ENCODE measurements at regions not wholly inside any gene's neighbourhood (a gene's known extent, or its start where the extent isn't known, plus 50 kb on each side); places are given as distances from the start of the nearest gene placed in this dataset.
"Not testable (repeated sequence)": the region's sequence is repeated elsewhere in the genome, so short reads cannot be mapped to it uniquely, and the experiment has no call there.

DNA sequence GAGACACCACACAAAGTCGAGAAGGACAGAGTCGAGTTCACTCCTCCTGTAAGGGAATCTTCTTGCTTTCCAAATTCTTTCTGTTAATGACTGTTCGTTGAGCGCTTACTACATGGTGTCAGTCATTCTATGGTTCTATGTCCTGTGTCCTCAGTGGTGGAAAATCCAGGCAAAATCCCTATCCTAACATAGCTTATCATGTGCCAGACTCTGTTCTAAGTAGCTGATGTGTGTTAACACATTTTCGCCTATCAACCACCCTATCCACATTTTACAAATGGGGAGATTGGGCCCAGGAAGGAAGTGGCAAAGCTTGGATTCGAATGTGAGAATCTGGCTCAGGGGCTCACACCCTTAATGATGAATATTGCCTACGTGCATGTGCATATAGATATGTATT lies 280.1 kb downstream of the GATA3 start:
- no peak overlapping the region for H3K4me3 ChIP-seq (ENCODE audit: low read depth, low read length)
- TF ChIP-seq, protein P1, sequence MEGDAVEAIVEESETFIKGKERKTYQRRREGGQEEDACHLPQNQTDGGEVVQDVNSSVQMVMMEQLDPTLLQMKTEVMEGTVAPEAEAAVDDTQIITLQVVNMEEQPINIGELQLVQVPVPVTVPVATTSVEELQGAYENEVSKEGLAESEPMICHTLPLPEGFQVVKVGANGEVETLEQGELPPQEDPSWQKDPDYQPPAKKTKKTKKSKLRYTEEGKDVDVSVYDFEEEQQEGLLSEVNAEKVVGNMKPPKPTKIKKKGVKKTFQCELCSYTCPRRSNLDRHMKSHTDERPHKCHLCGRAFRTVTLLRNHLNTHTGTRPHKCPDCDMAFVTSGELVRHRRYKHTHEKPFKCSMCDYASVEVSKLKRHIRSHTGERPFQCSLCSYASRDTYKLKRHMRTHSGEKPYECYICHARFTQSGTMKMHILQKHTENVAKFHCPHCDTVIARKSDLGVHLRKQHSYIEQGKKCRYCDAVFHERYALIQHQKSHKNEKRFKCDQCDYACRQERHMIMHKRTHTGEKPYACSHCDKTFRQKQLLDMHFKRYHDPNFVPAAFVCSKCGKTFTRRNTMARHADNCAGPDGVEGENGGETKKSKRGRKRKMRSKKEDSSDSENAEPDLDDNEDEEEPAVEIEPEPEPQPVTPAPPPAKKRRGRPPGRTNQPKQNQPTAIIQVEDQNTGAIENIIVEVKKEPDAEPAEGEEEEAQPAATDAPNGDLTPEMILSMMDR (IDR thresholded peaks at IDR 0.05; ENCODE audit: borderline replicate concordance, insufficient read depth, low read depth, low read length): no peak

DNA sequence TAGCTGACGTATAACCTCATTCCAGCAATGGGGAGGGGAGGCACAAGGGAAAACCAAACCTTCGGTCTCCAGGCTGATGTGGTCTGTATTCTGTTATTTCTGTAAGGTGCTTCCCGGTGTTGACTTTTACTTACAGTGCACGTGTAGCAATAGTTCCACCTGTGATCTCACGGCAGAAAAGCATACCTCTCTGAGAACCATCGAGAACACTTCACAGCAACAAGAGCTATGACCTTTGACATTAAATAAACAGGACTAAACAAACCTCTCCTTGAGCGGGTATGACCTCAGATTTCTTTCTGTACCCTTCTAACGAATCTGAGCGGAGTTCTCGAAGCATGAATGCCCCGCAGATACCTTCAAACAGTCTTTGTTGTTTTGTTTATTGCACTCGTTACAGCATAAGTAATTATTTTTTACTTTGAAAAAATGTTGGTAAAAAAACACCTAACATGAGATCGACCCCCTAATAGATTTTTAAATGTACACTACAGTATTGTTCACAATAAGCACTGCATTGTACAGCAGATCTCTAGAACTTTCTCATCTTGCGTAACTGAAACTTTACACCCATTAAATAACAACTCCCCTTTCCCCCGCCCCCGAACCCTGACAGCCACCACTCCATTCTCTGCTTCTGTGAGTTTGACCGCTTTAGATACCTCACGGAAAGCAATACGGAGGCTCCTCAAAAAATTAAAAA lies 282.3 kb downstream of the GATA3 start:
- TF ChIP-seq, protein P1 (IDR thresholded peaks at IDR 0.05; ENCODE audit: borderline replicate concordance, insufficient read depth, low read depth, low read length): no peak
- H3K4me3 ChIP-seq (ENCODE audit: low read depth, low read length): no peak overlapping the region

DNA sequence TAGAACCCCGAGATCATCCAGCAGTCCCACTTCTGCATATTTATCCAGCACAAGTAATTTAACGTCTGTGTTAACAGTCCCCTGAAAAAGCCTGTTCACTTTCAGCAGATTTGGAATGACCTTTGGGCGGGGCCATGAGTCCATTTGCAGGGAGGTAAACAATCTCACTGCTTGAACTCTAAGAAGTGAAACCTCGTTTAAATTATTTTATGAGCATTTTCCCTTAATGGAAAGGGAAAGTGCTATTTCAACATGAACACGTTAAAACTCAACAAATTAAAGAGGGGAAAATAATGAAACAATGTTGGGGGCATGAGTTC lies 282.8 kb downstream of the GATA3 start:
- TF ChIP-seq, protein P1 (IDR thresholded peaks at IDR 0.05; ENCODE audit: borderline replicate concordance, insufficient read depth, low read depth, low read length): no peak
- H3K4me3 ChIP-seq (ENCODE audit: low read depth, low read length): no peak overlapping the region

DNA sequence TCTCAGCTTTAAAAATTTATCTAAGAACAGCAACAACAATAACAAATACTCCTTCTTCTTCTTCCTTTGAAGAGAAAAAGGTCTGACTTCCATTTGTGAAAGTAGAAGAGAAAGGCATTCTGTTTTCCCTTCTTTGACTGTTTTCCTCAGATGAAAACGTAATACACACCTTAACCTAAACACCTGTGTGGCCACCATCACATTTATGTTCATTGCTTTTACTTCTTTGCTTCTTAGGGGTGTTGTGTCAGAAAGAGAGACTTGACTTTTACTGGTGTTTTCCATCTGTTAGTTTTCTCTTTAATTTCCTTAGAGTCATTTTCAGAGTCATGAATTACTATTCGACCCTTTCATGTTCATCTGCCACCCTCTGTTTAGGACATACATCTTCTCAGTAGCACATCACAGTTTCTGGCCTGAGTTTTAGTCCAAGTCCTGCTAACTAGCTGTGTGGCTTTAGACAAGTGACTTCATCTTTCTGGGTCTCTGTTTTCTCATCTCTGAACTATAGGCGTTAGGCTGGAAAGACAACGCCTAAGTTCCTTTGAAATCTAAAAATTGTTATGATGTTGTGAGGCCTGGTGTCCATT lies 283.8 kb downstream of the GATA3 start:
- TF ChIP-seq, protein P1 (IDR thresholded peaks at IDR 0.05; ENCODE audit: borderline replicate concordance, insufficient read depth, low read depth, low read length): no peak
- H3K4me3 ChIP-seq (ENCODE audit: low read depth, low read length): no peak overlapping the region

DNA sequence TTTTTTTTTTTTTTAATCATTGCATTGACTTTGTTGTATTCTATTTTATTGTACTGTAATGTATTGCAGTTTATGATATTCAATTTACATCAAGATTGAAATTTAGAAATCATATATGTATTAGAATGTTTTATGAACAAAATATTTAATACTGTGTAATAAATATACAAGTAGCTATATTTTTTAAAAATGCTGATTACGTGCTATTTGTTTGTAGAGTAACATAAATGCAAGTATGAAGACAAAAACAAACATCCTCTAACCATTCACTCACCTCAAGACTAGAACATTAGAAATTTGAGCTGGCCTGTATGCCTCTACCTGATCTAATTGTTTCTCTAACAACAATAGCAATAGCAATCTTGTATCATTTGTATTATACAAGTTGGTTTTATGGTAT lies 290.3 kb downstream of the GATA3 start:
- H3K4me3 ChIP-seq (ENCODE audit: low read depth, low read length): no peak overlapping the region
- TF ChIP-seq, protein P1 (IDR thresholded peaks at IDR 0.05; ENCODE audit: borderline replicate concordance, insufficient read depth, low read depth, low read length): no peak

DNA sequence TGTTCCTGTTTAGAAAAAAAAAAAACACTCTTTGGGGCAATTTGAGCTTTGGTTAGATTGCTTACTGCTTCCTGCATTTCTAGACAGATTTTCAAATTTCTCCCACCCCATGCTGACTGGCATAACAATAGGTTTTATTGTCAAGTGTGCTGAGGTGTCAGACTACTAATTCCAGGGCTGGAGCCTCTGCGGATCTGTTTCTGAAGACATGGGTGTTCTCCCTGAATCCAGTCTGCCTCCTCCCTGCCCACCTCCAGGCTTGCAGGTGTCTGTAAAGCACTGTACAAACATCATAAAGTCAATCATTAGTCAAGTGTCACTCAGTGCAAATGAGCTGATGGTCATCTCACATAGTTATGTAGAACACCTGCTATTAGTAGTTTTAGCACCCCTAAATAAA lies 292.4 kb downstream of the GATA3 start:
- no peak overlapping the region for H3K4me3 ChIP-seq (ENCODE audit: low read depth, low read length)
- TF ChIP-seq, protein P1 (IDR thresholded peaks at IDR 0.05; ENCODE audit: borderline replicate concordance, insufficient read depth, low read depth, low read length): no peak

DNA sequence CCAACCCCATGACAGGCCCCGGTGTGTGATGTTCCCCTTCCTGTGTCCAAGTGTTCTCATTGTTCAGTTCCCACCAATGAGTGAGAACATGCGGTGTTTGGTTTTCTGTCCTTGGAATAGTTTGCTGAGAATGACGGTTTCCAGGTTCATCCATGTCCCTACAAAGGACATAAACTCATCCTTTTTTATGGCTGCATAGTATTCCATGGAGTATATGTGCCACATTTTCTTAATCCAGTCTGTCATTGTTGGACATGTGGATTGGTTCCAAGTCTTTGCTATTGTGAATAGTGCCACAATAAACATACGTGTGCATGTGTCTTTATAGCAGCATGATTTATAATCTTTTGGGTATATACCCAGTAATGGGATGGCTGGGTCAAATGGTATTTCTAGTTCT lies 293.1 kb downstream of the GATA3 start:
- H3K4me3 ChIP-seq (ENCODE audit: low read depth, low read length): not testable (repeated sequence)

All from GM12875 (cell line).